ENCODE measurements at regions not wholly inside any gene's neighbourhood (a gene's known extent, or its start where the extent isn't known, plus 50 kb on each side); places are given as distances from the start of the nearest gene placed in this dataset.

- intact Hi-C loops (cut with micrococcal nuclease), result loop anchor here (5.0 kb wide), 1 partner anchor 267 kb away; no protein-coding TSS in a partner anchor
- Histone ChIP-seq H3K9me3 (replicated peaks; ENCODE audit: control insufficient read depth, insufficient read depth, low read length) (no peaks in the 10 kb centered on the region), H3K4me1 (ENCODE audit: control insufficient read depth, extremely low read depth, insufficient read depth, low read length) (peaks cover 2% of the 10 kb centered on the region), H3K9ac (replicated peaks; ENCODE audit: extremely low read depth, insufficient read depth, low read length) (no peak overlapping the region), H3K27ac (ENCODE audit: insufficient read depth, low read depth, low read length) (no peak overlapping the region), H2AFZ (ENCODE audit: low read depth, low read length) (no peak overlapping the region), H3K9me1 (replicated peaks; ENCODE audit: control insufficient read depth, extremely low read depth, insufficient read depth, low read length) (no peaks in the 10 kb centered on the region), H3K4me3 (replicated peaks in 1 of 3; ENCODE audit: insufficient read depth in 1 of 3, low read depth in 1 of 3, low read length in 3 of 3) (no peak overlapping the region), H3K4me2 (ENCODE audit: insufficient read depth, low read length) (no peak overlapping the region), H4K20me1 (replicated peaks; ENCODE audit: control insufficient read depth, extremely low read depth, insufficient read depth, low read length) (no peaks in the 10 kb centered on the region), H3K79me2 (ENCODE audit: control insufficient read depth, insufficient read depth, low read length) (no peaks in the 10 kb centered on the region), H3K36me3 (ENCODE audit: control insufficient read depth in 2 of 2, extremely low read depth in 1 of 2, insufficient read depth in 2 of 2, low read length in 2 of 2) (no peaks in the 10 kb centered on the region), H3K27me3 (ENCODE audit: control insufficient read depth in 2 of 2, insufficient read depth in 2 of 2, low read length in 2 of 2) (peaks cover 0 to 2% of the 10 kb centered on the region in 2 experiments)
- DNase-seq (ENCODE audit: low read depth, low spot score), result no peak
- ChIA-PET CTCF (interaction anchor here (0.7 to 1.4 kb wide), 5 partner anchors 9 to 265 kb away, joined by 3 to 6 read pairs (median 4); no protein-coding TSS in a partner anchor), POLR2A (interaction anchor here (0.7 kb wide), 1 partner anchor 1340 kb away, joined by 3 read pairs; no protein-coding TSS in a partner anchor)
- FAIRE-seq, result no peak
- no TSS peak for BruUV-seq (replicated peaks)
- dilution Hi-C loops (cut with MboI; ENCODE audit: extremely low pct_ligation_motif_present, low sequenced_read_pairs), result no loop called here
- TF ChIP-seq FOS (IDR thresholded peaks at IDR 0.05; ENCODE audit: borderline replicate concordance, insufficient read depth, low read length) (no peak), JUN (IDR thresholded peaks at IDR 0.05; ENCODE audit: borderline replicate concordance, insufficient read depth, insufficient read length, low read depth) (no peak), GATA2 (IDR thresholded peaks at IDR 0.05; ENCODE audit: insufficient read depth, insufficient read length, low read depth, low read length) (no peak), CTCF (IDR thresholded peaks at IDR 0.05; ENCODE audit: extremely low read depth in 1 of 2, insufficient read depth in 1 of 2, low read depth in 1 of 2, low read length in 2 of 2) (no peak), POLR2A (IDR thresholded peaks at IDR 0.05; ENCODE audit: low read depth, low read length) (no peak), EZH2 (IDR thresholded peaks at IDR 0.05; ENCODE audit: borderline replicate concordance, low read depth, low read length, severe bottlenecking) (no peak), POLR2AphosphoS5 (IDR thresholded peaks at IDR 0.05; ENCODE audit: insufficient read depth, low read depth, low read length) (no peak), MAX (IDR thresholded peaks at IDR 0.05; ENCODE audit: insufficient read depth, insufficient read length) (no peak), MYC (IDR thresholded peaks at IDR 0.05; ENCODE audit: low read depth, low read length) (no peak)
Observed at GRCh38 chr6:133834472-133835170, 54.3 kb upstream of the TCF21 start.
